Osteoblast (primary cell): ENCODE measurements at regions not wholly inside any gene's neighbourhood (a gene's known extent, or its start where the extent isn't known, plus 50 kb on each side); places are given as distances from the start of the nearest gene placed in this dataset.

ENCODE experiments used
- DNase-seq: peaks from one replicate; pipeline ENCODE4 v3.0.0; 2011; ENCODE audit warnings: low spot score, mixed read lengths; ENCODE audit not compliant: insufficient read length; ENCODE audit errors: missing footprints
- H2AFZ ChIP-seq: 2 replicates; pipeline ENCODE4 v1.6.0; 2011; ENCODE audit warnings: mild to moderate bottlenecking, low read length
- H3K27ac ChIP-seq: 2 replicates; pipeline ENCODE4 v1.5.1; 2011; ENCODE audit warnings: mild to moderate bottlenecking, low read depth, low read length, moderate library complexity
- H3K27me3 ChIP-seq: 2 replicates; pipeline ENCODE4 v1.6.0; 2012; ENCODE audit warnings: mild to moderate bottlenecking, control low read depth, inconsistent platforms, low read length, moderate library complexity; ENCODE audit not compliant: insufficient read depth
- H3K36me3 ChIP-seq: 2 replicates; pipeline ENCODE4 v1.5.1; 2011; ENCODE audit warnings: mild to moderate bottlenecking, low read length, control low read depth, moderate library complexity; ENCODE audit not compliant: insufficient read depth
- H3K4me1 ChIP-seq: 2 replicates; pipeline ENCODE4 v1.5.1; 2011; ENCODE audit warnings: mild to moderate bottlenecking, low read length, control low read depth, moderate library complexity; ENCODE audit not compliant: insufficient read depth
- H3K4me2 ChIP-seq: 2 replicates; pipeline ENCODE4 v1.6.0; 2011; ENCODE audit warnings: mild to moderate bottlenecking, low read length; ENCODE audit not compliant: insufficient read depth
- H3K4me3 ChIP-seq: fragments of 200-600 bp; sonication (generic); 3 replicates; pipeline ENCODE4 v1.5.1; 2012; ENCODE audit warnings: mild to moderate bottlenecking, low read length, inconsistent platforms; ENCODE audit not compliant: insufficient read depth
- H3K79me2 ChIP-seq: 2 replicates; pipeline ENCODE4 v1.6.0; 2012; ENCODE audit warnings: mild to moderate bottlenecking, low read length, control low read depth, inconsistent platforms; ENCODE audit not compliant: insufficient read depth
- H3K9me3 ChIP-seq: 2 replicates; pipeline ENCODE4 v1.5.1; 2011; ENCODE audit warnings: low read depth, low read length, control low read depth
- H4K20me1 ChIP-seq: 2 replicates; pipeline ENCODE4 v1.6.0; 2012; ENCODE audit warnings: mild to moderate bottlenecking, low read length, control low read depth; ENCODE audit not compliant: insufficient read depth
- CTCF ChIP-seq: IDR thresholded peaks from 2 replicates; pipeline ENCODE4 v1.5.1; 2011; ENCODE audit warnings: mild to moderate bottlenecking, low read depth, low read length, moderate library complexity; ENCODE audit errors: extremely low read depth

- no peak for DNase-seq
- H3K4me2 ChIP-seq = peak overlapping the region; percentile 10
These were observed 199.0 kb downstream of the PTEN start for GRCh38 chr10:88062385-88062784.

GRCh38 chr10:88062798-88063472 lies 199.5 kb downstream of the PTEN start:
- Histone ChIP-seq H2AFZ (peak overlapping the region; percentile 78), H3K79me2 (no peaks in the 10 kb centered on the region), H4K20me1 (no peaks in the 10 kb centered on the region), H3K36me3 (no peaks in the 10 kb centered on the region), H3K4me2 (peak overlapping the region; percentile 15), H3K9me3 (no peaks in the 10 kb centered on the region), H3K4me1 (peaks cover 13% of the 10 kb centered on the region), H3K27ac (no peak overlapping the region), H3K27me3 (no peaks in the 10 kb centered on the region), H3K4me3 (no peak overlapping the region)
- TF ChIP-seq CTCF = no peak
- DNase-seq = no peak

More at GRCh38 chr10:88062385-88062784, 199.0 kb downstream of the PTEN start:
- no peak for TF ChIP-seq CTCF
- Histone ChIP-seq H2AFZ (peak overlapping the region; percentile 78), H3K79me2 (no peaks in the 10 kb centered on the region), H3K27me3 (no peaks in the 10 kb centered on the region), H3K9me3 (no peaks in the 10 kb centered on the region), H3K27ac (no peak overlapping the region), H3K36me3 (no peaks in the 10 kb centered on the region), H3K4me3 (no peak overlapping the region), H4K20me1 (no peaks in the 10 kb centered on the region), H3K4me1 (peaks cover 13% of the 10 kb centered on the region)

- H3K4me1 ChIP-seq = peaks cover 13% of the 10 kb centered on the region
- H4K20me1 ChIP-seq = no peaks in the 10 kb centered on the region
- no peaks in the 10 kb centered on the region for H3K27me3 ChIP-seq
- no peak overlapping the region for H2AFZ ChIP-seq
- H3K9me3 ChIP-seq = no peaks in the 10 kb centered on the region
- no peak overlapping the region for H3K4me3 ChIP-seq
- H3K79me2 ChIP-seq = no peaks in the 10 kb centered on the region
- no peak overlapping the region for H3K4me2 ChIP-seq
- H3K27ac ChIP-seq = no peak overlapping the region
- DNase-seq = no peak
- TF ChIP-seq CTCF = no peak
- no peaks in the 10 kb centered on the region for H3K36me3 ChIP-seq
These were observed 200.6 kb downstream of the PTEN start for GRCh38 chr10:88063861-88064557.

- H3K4me1 ChIP-seq = peaks cover 13% of the 10 kb centered on the region
- no peaks in the 10 kb centered on the region for H3K9me3 ChIP-seq
- no peak overlapping the region for H3K27ac ChIP-seq
- no peaks in the 10 kb centered on the region for H4K20me1 ChIP-seq
- no peak for DNase-seq
- H2AFZ ChIP-seq = no peak overlapping the region
- H3K4me3 ChIP-seq = no peak overlapping the region
- H3K79me2 ChIP-seq = no peaks in the 10 kb centered on the region
- no peaks in the 10 kb centered on the region for H3K36me3 ChIP-seq
- no peak for TF ChIP-seq CTCF
- no peak overlapping the region for H3K4me2 ChIP-seq
- H3K27me3 ChIP-seq = no peaks in the 10 kb centered on the region
These were observed 201.4 kb downstream of the PTEN start for GRCh38 chr10:88064608-88065382.
